ENCODE measurements at regions not wholly inside any gene's neighbourhood (a gene's known extent, or its start where the extent isn't known, plus 50 kb on each side); places are given as distances from the start of the nearest gene placed in this dataset.

GRCh38 chr11:105553025-105553424, 56.8 kb upstream of the GRIA4 start:
- no peak overlapping the region for H3K4me3 ChIP-seq (replicated peaks; ENCODE audit: low read depth, low read length)
- TF ChIP-seq CTCF (IDR thresholded peaks at IDR 0.05; ENCODE audit: low read depth, low read length, missing control alignments) = no peak
- DNase-seq (ENCODE audit: extremely low read depth, low read depth) = peak; percentile 36

DNA sequence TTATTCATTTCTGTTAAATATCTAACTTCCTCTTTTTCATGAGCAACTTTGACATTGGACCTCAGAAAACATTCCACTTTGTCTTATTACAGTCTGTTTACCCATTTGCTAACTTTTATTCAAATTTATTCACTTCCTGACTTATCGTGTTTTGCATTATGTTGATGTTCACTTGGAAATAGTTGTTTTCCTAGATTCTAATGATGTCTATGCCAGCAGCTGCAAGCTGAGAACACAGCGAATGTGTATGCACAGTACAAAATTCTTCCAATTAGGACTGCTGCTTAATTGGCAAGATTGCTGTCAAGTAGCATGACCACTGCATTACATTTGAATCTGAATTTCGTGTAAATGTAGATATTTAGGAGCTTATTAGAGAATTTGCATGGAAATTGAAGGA, 61.5 kb upstream of the GRIA4 start:
- no peak for DNase-seq (ENCODE audit: extremely low read depth, low read depth)
- TF ChIP-seq CTCF (IDR thresholded peaks at IDR 0.05; ENCODE audit: low read depth, low read length, missing control alignments) = no peak
- H3K4me3 ChIP-seq (replicated peaks; ENCODE audit: low read depth, low read length) = no peak overlapping the region

DNA sequence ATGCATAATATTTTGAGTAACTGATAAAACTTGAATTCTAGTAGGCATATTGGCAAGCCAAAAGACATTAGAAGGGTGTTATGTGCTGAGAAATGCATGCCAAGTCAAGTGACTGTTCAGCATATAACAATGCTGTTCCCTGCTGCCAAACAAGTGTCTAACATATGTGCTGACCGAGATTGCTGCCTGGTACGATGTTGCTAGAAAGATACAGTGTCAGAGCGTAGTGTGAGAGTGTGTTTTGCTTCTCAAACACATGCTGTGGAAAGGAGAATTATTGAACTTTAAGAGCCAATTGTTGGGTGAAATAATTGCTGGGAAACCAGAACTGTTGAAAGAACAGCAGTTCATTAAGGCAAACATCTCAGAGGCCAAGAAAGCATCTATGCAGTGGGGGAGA, 71.3 kb upstream of the GRIA4 start:
- no peak for TF ChIP-seq CTCF (IDR thresholded peaks at IDR 0.05; ENCODE audit: low read depth, low read length, missing control alignments)
- peak; percentile 2 for DNase-seq (ENCODE audit: extremely low read depth, low read depth)

DNA sequence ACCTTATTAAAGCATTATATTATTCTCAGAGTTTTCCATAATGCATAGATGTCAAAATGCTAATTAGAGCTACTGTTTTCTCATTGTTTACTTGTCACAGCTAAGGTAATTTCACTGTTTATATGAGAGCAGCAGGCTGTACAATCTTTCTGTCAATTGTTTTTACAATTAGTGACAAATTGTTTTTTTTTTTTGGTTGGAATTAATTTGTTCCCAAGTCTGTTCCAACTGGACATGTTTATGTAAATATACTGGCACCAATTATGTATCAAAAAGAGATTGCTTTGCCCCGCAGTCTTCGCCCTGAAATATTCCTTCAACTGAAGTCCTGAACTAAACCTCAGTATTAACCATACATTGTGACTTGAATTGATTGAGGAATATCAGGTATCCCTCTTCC, 72.3 kb upstream of the GRIA4 start:
- no peak for DNase-seq (ENCODE audit: extremely low read depth, low read depth)
- no peak overlapping the region for H3K4me3 ChIP-seq (replicated peaks; ENCODE audit: low read depth, low read length)
- no peak for TF ChIP-seq CTCF (IDR thresholded peaks at IDR 0.05; ENCODE audit: low read depth, low read length, missing control alignments)

More for the DNA sequence above, 71.3 kb upstream of the GRIA4 start:
- no peak overlapping the region for H3K4me3 ChIP-seq (replicated peaks; ENCODE audit: low read depth, low read length)

DNA sequence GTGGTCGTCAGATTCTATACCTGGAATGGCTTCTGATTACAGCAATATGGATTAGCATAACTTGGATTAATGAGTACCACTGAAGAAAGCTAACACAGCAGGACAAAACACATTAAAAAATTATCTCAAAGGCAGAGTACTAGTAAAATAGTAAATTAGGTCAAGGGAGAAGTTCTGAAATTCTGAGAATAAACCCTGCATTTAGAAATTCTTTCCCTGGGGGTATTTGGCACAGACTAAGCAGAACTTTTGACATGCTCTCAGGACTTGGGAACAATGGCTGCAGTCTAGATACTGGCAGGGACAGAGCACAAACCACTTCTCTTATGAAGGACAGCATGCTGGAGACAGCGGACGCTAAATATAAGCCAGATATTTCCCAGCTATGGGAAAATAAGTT, 85.6 kb upstream of the GRIA4 start:
- no peak overlapping the region for H3K4me3 ChIP-seq (replicated peaks; ENCODE audit: low read depth, low read length)
- no peak for TF ChIP-seq CTCF (IDR thresholded peaks at IDR 0.05; ENCODE audit: low read depth, low read length, missing control alignments)
- no peak for DNase-seq (ENCODE audit: extremely low read depth, low read depth)

- no peak for DNase-seq (ENCODE audit: extremely low read depth, low read depth)
- H3K4me3 ChIP-seq (replicated peaks; ENCODE audit: low read depth, low read length) = no peak overlapping the region
- TF ChIP-seq CTCF (IDR thresholded peaks at IDR 0.05; ENCODE audit: low read depth, low read length, missing control alignments) = no peak
These were observed 89.0 kb upstream of the GRIA4 start for GRCh38 chr11:105520706-105521345.

All from HFF-Myc (cell line).